Large intestine (tissue), 3 donors: ENCODE measurements at regions not wholly inside any gene's neighbourhood (a gene's known extent, or its start where the extent isn't known, plus 50 kb on each side); places are given as distances from the start of the nearest gene placed in this dataset.
"Not testable (repeated sequence)": the region's sequence is repeated elsewhere in the genome, so short reads cannot be mapped to it uniquely, and the experiment has no call there.

Experiments used
- DNase-seq, 2 donors: peaks; one replicate each; pipeline versions ENCODE4 v3.0.0 to v3.0.0-alpha.2; 2013
- H3K27ac ChIP-seq: one replicate; pipeline ENCODE4 v1.5.1; 2013; ENCODE audit warnings: low read length
- H3K27me3 ChIP-seq: 2 replicates; pipeline ENCODE4 v1.6.1; 2013; ENCODE audit warnings: low read length; ENCODE audit not compliant: control insufficient read depth, insufficient read depth
- H3K36me3 ChIP-seq: 2 replicates; pipeline ENCODE4 v1.6.1; 2013; ENCODE audit warnings: low read length; ENCODE audit not compliant: control insufficient read depth, insufficient read depth
- H3K4me1 ChIP-seq: one replicate; pipeline ENCODE4 v1.6.1; 2013; ENCODE audit warnings: low read length; ENCODE audit not compliant: control insufficient read depth, insufficient read depth
- H3K4me3 ChIP-seq: one replicate; pipeline ENCODE4 v1.5.1; 2013; ENCODE audit warnings: low read length
- H3K9me3 ChIP-seq: one replicate; pipeline ENCODE4 v1.6.1; 2013; ENCODE audit warnings: mild to moderate bottlenecking, low read depth, low read length, moderate library complexity; ENCODE audit not compliant: control insufficient read depth
- WGBS: methylation state at CpG from one replicate; pipeline ENCODE4 v1.1.5; 2013; ENCODE audit warnings: low lambda C conversion rate; ENCODE audit not compliant: insufficient coverage; 5-methylcytosine and 5-hydroxymethylcytosine counted together

DNA sequence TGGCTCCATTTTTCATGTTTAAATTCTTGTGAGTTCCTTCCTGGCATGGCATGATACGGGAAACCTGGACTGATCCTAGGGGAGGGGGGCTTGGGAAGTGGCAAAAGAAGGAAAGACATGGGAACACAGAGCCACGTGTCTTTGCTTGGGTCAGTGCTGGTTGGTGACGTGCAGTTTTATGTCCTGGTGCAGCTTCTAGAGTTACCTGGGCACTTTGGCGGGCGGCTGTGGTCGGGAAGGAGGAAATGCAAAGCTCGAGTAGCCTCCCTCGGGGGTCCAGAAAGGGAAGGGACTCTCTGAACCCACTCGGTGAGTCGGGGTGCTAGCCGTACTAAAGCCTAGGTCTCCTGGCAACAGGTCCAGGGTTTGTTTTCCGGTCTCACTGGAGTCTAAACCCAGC lies 94.6 kb downstream of the APOB start:
- no peak overlapping the region for H3K27ac ChIP-seq
- no peaks in the 10 kb centered on the region for H3K36me3 ChIP-seq
- no CpG with 5 or more reads among the region's 12 CpGs for WGBS

DNA sequence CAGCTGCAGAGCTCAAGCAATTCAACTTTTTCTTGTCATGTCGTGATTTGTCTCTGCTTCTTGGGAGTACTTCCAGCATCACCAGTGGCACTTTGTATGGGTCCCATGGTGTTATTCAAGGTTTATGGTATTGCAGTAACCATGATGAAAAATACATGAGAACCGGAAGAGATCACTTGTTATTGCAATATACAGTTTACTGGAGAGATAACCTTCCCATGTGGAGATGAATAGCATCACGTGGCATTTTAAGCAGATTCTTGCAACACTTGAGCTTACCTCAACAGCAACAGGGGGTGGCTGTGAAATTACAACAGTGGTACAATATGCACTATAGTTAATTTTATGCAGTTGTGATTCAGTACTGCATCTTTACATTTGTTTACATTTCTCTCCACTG lies 97.4 kb downstream of the APOB start:
- no CpG with 5 or more reads among the region's 3 CpGs for WGBS

More for the DNA sequence above, 94.6 kb downstream of the APOB start:
- Histone ChIP-seq H3K9me3 (no peaks in the 10 kb centered on the region), H3K4me3 (no peak overlapping the region), H3K4me1 (no peaks in the 10 kb centered on the region), H3K27me3 (peaks cover 2% of the 10 kb centered on the region)
- no peak for DNase-seq

DNA sequence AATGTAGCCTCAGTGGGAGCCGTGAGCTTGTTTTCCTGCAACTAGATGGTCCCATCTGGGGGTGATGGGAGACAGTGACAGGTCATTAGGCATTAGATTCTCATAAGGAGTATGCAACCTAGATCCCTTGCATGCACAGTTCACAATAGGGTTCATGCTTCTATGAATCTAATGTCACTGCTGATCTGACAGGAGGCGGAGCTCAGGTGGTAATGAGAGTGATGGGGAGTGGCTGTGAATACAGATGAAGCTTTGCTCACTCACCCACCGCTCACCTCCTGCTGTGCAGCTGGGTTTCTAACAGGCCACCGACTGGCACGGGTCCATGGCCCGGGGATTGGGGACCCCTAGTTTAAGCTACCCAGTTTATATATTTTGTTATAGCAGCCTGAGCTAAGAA lies 100.2 kb downstream of the APOB start:
- not testable (repeated sequence) for H3K9me3 ChIP-seq, H3K4me1 ChIP-seq, H3K27ac ChIP-seq, H3K4me3 ChIP-seq, DNase-seq, H3K36me3 ChIP-seq
- 40% methylated on average over 1 of the region's 6 CpGs for WGBS
- peaks cover 23% of the 10 kb centered on the region for H3K27me3 ChIP-seq

More for the DNA sequence above, 97.4 kb downstream of the APOB start:
- Histone ChIP-seq H3K4me1 (no peaks in the 10 kb centered on the region), H3K27ac (no peak overlapping the region), H3K36me3 (no peaks in the 10 kb centered on the region), H3K27me3 (peaks cover 11% of the 10 kb centered on the region), H3K9me3 (no peaks in the 10 kb centered on the region), H3K4me3 (no peak overlapping the region)
- no peak for DNase-seq

GRCh38 chr2:20942646-20943125 lies 101.2 kb downstream of the APOB start:
- DNase-seq: no peak
- Histone ChIP-seq H3K27ac (no peak overlapping the region), H3K9me3 (no peaks in the 10 kb centered on the region), H3K36me3 (no peaks in the 10 kb centered on the region), H3K4me3 (no peak overlapping the region), H3K27me3 (peaks cover 27% of the 10 kb centered on the region), H3K4me1 (no peaks in the 10 kb centered on the region)
- no CpG with 5 or more reads among the region's 5 CpGs for WGBS

DNA sequence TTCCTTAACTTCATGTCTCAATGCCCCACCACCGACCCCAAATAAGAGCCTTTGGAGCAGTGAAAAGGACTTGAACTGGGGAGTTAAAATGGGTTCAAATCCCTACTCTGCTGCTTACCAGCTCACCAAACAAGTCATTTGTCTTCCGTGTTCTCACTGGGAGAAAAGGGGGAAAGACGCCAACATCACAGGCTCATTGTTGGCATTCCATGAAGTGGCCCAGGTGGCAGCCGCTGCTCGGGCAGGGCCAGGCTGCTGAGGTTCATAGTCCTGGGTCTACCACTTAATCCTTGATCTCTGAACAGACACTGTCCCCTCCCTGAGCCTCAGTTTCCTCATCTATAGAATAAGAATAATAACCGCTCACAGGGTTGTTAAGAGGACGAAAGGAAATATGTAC lies 103.0 kb downstream of the APOB start:
- H3K27me3 ChIP-seq: peaks cover 36% of the 10 kb centered on the region
- no peak for DNase-seq
- H3K9me3 ChIP-seq: no peaks in the 10 kb centered on the region
- H3K36me3 ChIP-seq: no peaks in the 10 kb centered on the region
- no CpG with 5 or more reads among the region's 7 CpGs for WGBS
- H3K27ac ChIP-seq: no peak overlapping the region
- H3K4me1 ChIP-seq: no peaks in the 10 kb centered on the region
- no peak overlapping the region for H3K4me3 ChIP-seq

DNA sequence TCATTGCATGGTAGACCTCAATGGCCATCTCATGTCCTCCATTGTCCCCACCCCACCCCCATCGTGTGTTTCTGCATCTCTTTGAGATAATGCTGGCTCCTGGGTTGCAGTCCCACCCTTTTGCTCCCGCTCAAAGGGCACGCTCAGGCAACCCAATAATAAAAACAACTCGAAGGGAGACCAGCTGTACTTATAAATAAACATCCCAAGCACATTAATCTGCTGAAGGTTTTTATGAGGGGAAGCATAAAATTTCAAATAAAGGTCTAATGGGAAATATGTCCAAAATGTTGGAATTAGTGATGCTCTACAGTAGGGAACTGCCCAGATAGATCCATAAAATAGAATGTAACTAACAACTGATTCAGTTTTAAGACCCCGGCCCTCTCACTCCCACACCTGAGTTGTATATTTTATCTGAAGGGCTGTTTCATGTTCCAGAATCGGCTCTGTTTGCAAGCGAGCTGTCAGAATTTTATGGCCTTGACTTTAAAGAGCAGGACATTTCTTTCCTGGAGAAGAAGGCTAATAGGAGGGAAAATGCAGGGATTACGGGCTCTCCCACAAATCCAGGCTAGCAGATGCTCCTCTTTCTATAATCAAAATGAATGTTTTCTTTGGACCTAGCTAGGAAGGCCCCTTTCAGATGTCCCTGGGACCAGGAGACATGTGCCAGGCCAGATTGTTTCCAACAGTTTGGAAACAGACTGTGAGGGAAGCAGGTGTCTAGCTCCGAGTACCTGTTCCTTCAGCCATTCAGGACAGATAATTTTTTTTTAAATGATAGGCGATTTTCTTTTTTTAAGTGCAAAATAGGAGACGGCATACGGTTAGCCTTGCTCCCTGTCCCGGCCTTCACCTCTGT lies 103.7 kb downstream of the APOB start:
- no peaks in the 10 kb centered on the region for H3K4me1 ChIP-seq
- H3K4me3 ChIP-seq: no peak overlapping the region
- DNase-seq: no peak
- 31% methylated on average over 8 of the region's 13 CpGs for WGBS
- no peaks in the 10 kb centered on the region for H3K9me3 ChIP-seq
- no peak overlapping the region for H3K27ac ChIP-seq
- peaks cover 38% of the 10 kb centered on the region for H3K27me3 ChIP-seq
- H3K36me3 ChIP-seq: no peaks in the 10 kb centered on the region

GRCh38 chr2:20937353-20937752 lies 106.5 kb downstream of the APOB start:
- no CpG with 5 or more reads among the region's 1 CpG for WGBS
- H3K36me3 ChIP-seq: no peaks in the 10 kb centered on the region
- no peaks in the 10 kb centered on the region for H3K4me1 ChIP-seq
- H3K4me3 ChIP-seq: no peak overlapping the region
- no peak overlapping the region for H3K27ac ChIP-seq
- DNase-seq: no peak
- H3K27me3 ChIP-seq: peaks cover 38% of the 10 kb centered on the region
- no peaks in the 10 kb centered on the region for H3K9me3 ChIP-seq

DNA sequence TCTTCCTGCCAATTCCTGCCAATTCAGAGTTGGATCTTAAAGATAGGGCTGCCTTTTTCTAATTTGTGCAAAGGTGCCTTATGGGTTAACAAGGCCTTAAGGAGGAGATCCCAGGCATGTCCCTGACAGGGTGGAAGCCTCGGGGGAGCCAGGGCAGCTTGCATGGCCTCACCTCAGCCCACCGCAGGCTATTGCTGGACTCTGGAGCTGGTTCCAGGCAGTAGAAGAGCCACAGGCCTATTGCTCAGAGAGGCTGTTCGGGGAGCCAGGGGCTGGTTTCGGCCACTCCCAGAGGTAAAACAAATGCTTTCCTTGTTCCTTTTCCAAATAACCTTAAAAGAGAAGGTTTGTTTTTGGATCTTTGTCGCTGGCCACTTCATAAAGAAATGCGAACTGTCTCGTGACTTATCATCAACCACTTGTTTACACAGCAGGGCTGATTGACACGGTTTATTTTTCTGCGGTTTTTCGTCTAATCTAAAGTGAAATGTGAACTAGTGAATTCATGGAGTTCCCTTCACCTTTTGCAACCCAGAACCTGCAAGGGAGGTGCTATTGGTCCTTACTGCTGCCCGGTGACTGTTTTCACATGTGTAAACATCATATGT lies 108.6 kb downstream of the APOB start:
- H3K36me3 ChIP-seq: no peaks in the 10 kb centered on the region
- no peak overlapping the region for H3K27ac ChIP-seq
- DNase-seq: no peak
- no peak overlapping the region for H3K4me3 ChIP-seq
- H3K4me1 ChIP-seq: no peaks in the 10 kb centered on the region
- H3K9me3 ChIP-seq: no peaks in the 10 kb centered on the region
- 80% methylated on average over 1 of the region's 11 CpGs for WGBS
- H3K27me3 ChIP-seq: peaks cover 27% of the 10 kb centered on the region

GRCh38 chr2:20934236-20934635 lies 109.6 kb downstream of the APOB start:
- DNase-seq: no peak
- Histone ChIP-seq H3K27me3 (peaks cover 21% of the 10 kb centered on the region), H3K9me3 (no peaks in the 10 kb centered on the region), H3K36me3 (no peaks in the 10 kb centered on the region), H3K27ac (no peak overlapping the region), H3K4me3 (no peak overlapping the region), H3K4me1 (no peaks in the 10 kb centered on the region)
- WGBS: 17% methylated on average over 1 of the region's 2 CpGs

GRCh38 chr2:20933714-20934113 lies 110.2 kb downstream of the APOB start:
- H3K4me1 ChIP-seq: no peaks in the 10 kb centered on the region
- peaks cover 21% of the 10 kb centered on the region for H3K27me3 ChIP-seq
- H3K9me3 ChIP-seq: no peaks in the 10 kb centered on the region
- no CpG with 5 or more reads among the region's 1 CpG for WGBS
- DNase-seq: no peak
- no peak overlapping the region for H3K4me3 ChIP-seq
- no peak overlapping the region for H3K27ac ChIP-seq
- no peaks in the 10 kb centered on the region for H3K36me3 ChIP-seq
